IMR-90 (cell line): ENCODE measurements at regions not wholly inside any gene's neighbourhood (a gene's known extent, or its start where the extent isn't known, plus 50 kb on each side); places are given as distances from the start of the nearest gene placed in this dataset.

Experiments
- ATAC-seq: fragments of 200-7000 bp; cut with Tn5 transposase; 2 replicates; pipeline ENCODE4 v1.9.1; 2020; ENCODE audit warnings: low read depth, mild to moderate bottlenecking, moderate library complexity
- BruUV-seq: library from RNA; stranded (reverse); fragments of 400-500 nt; replicated peaks from 2 replicates; lab custom pipeline; 2021; lab: Mats Ljungman, UMichigan
- CTCF ChIA-PET: fragments of 300-600 bp; formaldehyde crosslinking; extraction: SDS; loops from one replicate; lab custom pipeline; 2021; ENCODE audit warnings: antibody characterized with exemption; lab: Yijun Ruan, JAX
- POLR2A ChIA-PET: fragments of 300-600 bp; sonication (Branson Sonifier 250); formaldehyde crosslinking; loops from one replicate; lab custom pipeline; 2022; ENCODE audit warnings: antibody characterized with exemption; ENCODE audit not compliant: unreplicated experiment; lab: Charles Lee
- DNase-seq: peaks from one replicate; pipeline ENCODE4 v3.0.0; 2013
- H2AFZ ChIP-seq: replicated peaks from 2 replicates; pipeline ENCODE3; 2013; ENCODE audit warnings: low read length, mild to moderate bottlenecking; ENCODE audit not compliant: poor library complexity
- H2AK5ac ChIP-seq: 2 replicates; pipeline ENCODE4 v1.6.1; 2013; ENCODE audit warnings: low read depth, low read length, inconsistent platforms
- H2AK9ac ChIP-seq: replicated peaks from 2 replicates; pipeline ENCODE3; 2013; ENCODE audit warnings: mild to moderate bottlenecking, low read depth, low read length, moderate library complexity; ENCODE audit not compliant: poor library complexity
- H2BK120ac ChIP-seq: 2 replicates; pipeline ENCODE4 v1.6.1; 2013; ENCODE audit warnings: low read depth, low read length, inconsistent platforms
- H2BK15ac ChIP-seq: 3 replicates; pipeline ENCODE4 v1.6.1; 2013; ENCODE audit warnings: low read depth, low read length, inconsistent platforms
- H2BK20ac ChIP-seq: 2 replicates; pipeline ENCODE4 v1.6.1; 2013; ENCODE audit warnings: low read depth, mild to moderate bottlenecking, inconsistent platforms, low read length, moderate library complexity
- H2BK5ac ChIP-seq: 2 replicates; pipeline ENCODE4 v1.6.1; 2013; ENCODE audit warnings: mild to moderate bottlenecking, low read depth, low read length, inconsistent platforms; ENCODE audit not compliant: poor library complexity, severe bottlenecking
- H3K14ac ChIP-seq: replicated peaks from 2 replicates; pipeline ENCODE4 v1.6.1; 2013; ENCODE audit warnings: low read depth, low read length, inconsistent platforms
- H3K18ac ChIP-seq: 2 replicates; pipeline ENCODE4 v1.6.1; 2013; ENCODE audit warnings: low read depth, low read length, control low read depth
- H3K23ac ChIP-seq: 2 replicates; pipeline ENCODE4 v1.6.1; 2013; ENCODE audit warnings: low read depth, low read length, inconsistent platforms
- H3K27ac ChIP-seq: 2 replicates; pipeline ENCODE4 v1.5.1; 2013; ENCODE audit warnings: mild to moderate bottlenecking, control low read depth, low read length; ENCODE audit not compliant: insufficient read depth
- H3K27me3 ChIP-seq: 2 replicates; pipeline ENCODE4 v1.6.1; 2013; ENCODE audit warnings: low read length; ENCODE audit not compliant: control insufficient read depth, insufficient read depth
- H3K36me3 ChIP-seq: 2 replicates; pipeline ENCODE4 v1.6.1; 2013; ENCODE audit warnings: low read length, mixed read lengths; ENCODE audit not compliant: control insufficient read depth, insufficient read depth
- H3K4ac ChIP-seq: 2 replicates; pipeline ENCODE4 v1.6.1; 2013; ENCODE audit warnings: low read depth, low read length, inconsistent platforms
- H3K4me1 ChIP-seq: 2 replicates; pipeline ENCODE4 v1.6.1; 2013; ENCODE audit warnings: low read length, mixed read lengths; ENCODE audit not compliant: control insufficient read depth, insufficient read depth
- H3K4me2 ChIP-seq: 2 replicates; pipeline ENCODE4 v1.6.1; 2013; ENCODE audit warnings: low read depth, mild to moderate bottlenecking, control low read depth, low read length, moderate library complexity
- H3K4me3 ChIP-seq: 2 replicates; pipeline ENCODE4 v1.5.1; 2013; ENCODE audit warnings: low read depth, mild to moderate bottlenecking, control low read depth, low read length, moderate library complexity; ENCODE audit not compliant: insufficient read depth
- H3K56ac ChIP-seq: 2 replicates; pipeline ENCODE4 v1.6.1; 2013; ENCODE audit warnings: low read length, inconsistent platforms; ENCODE audit not compliant: insufficient read depth; ENCODE audit errors: extremely low read depth
- H3K79me1 ChIP-seq, 2 experiments: 2 replicates each; pipeline ENCODE4 v1.6.1; 2013; ENCODE audit warnings: low read length in 2 of 2, inconsistent platforms in 1 of 2, low read depth in 1 of 2
- H3K9ac ChIP-seq: 2 replicates; pipeline ENCODE4 v1.6.1; 2013; ENCODE audit warnings: low read depth, low read length, control low read depth
- H3K9me1 ChIP-seq: 2 replicates; pipeline ENCODE4 v1.6.1; 2013; ENCODE audit warnings: low read length, inconsistent platforms; ENCODE audit not compliant: insufficient read depth
- H3K9me3 ChIP-seq: 2 replicates; pipeline ENCODE4 v1.6.1; 2013; ENCODE audit warnings: low read length; ENCODE audit not compliant: control insufficient read depth, insufficient read depth
- H4K20me1 ChIP-seq: 2 replicates; pipeline ENCODE4 v1.6.1; 2013; ENCODE audit warnings: low read length, inconsistent platforms; ENCODE audit not compliant: insufficient read depth
- H4K5ac ChIP-seq: 2 replicates; pipeline ENCODE4 v1.6.1; 2013; ENCODE audit warnings: mild to moderate bottlenecking, low read depth, low read length, control low read depth
- H4K8ac ChIP-seq, 2 experiments: 2 replicates each; pipeline ENCODE4 v1.6.1; 2013; ENCODE audit warnings: low read depth in 2 of 2, low read length in 2 of 2, control low read depth in 1 of 2, inconsistent platforms in 1 of 2
- H4K91ac ChIP-seq: 2 replicates; pipeline ENCODE4 v1.6.1; 2013; ENCODE audit warnings: low read depth, low read length, inconsistent platforms; ENCODE audit not compliant: insufficient read depth
- BHLHE40 ChIP-seq: fragments of 150-350 bp; IDR thresholded peaks from 2 replicates; pipeline ENCODE4 v1.6.1; 2016; ENCODE audit warnings: mild to moderate bottlenecking, low read depth, low read length
- CEBPB ChIP-seq: IDR thresholded peaks from 2 replicates; pipeline ENCODE4 v1.6.1; 2012; ENCODE audit warnings: low read depth, low read length, improper control_type of control experiment
- CHD1 ChIP-seq: IDR thresholded peaks from 2 replicates; pipeline ENCODE4 v1.6.1; 2012; ENCODE audit warnings: low read depth, low read length, improper control_type of control experiment
- FOS ChIP-seq: fragments of 150-350 bp; IDR thresholded peaks from 2 replicates; pipeline ENCODE4 v1.6.1; 2016; ENCODE audit warnings: low read depth, low read length
- MAFK ChIP-seq: IDR thresholded peaks from 2 replicates; pipeline ENCODE4 v1.6.1; 2012; ENCODE audit warnings: low read depth, low read length, improper control_type of control experiment
- MAZ ChIP-seq: IDR thresholded peaks from 2 replicates; pipeline ENCODE4 v1.6.1; 2012; ENCODE audit warnings: low read depth, mild to moderate bottlenecking, low read length, improper control_type of control experiment, moderate library complexity, borderline replicate concordance
- MXI1 ChIP-seq: IDR thresholded peaks from 2 replicates; pipeline ENCODE4 v1.6.1; 2012; ENCODE audit warnings: low read depth, mild to moderate bottlenecking, low read length, moderate library complexity, borderline replicate concordance
- NFE2L2 ChIP-seq: fragments of 150-350 bp; IDR thresholded peaks from 2 replicates; pipeline ENCODE4 v1.6.1; 2016; ENCODE audit warnings: low read depth, mild to moderate bottlenecking, low read length
- POLR2A ChIP-seq: IDR thresholded peaks from 2 replicates; pipeline ENCODE4 v1.6.1; 2012; ENCODE audit warnings: mild to moderate bottlenecking, low read depth, low read length
- RAD21 ChIP-seq: IDR thresholded peaks from 2 replicates; pipeline ENCODE4 v1.6.1; 2012; ENCODE audit warnings: low read length, improper control_type of control experiment
- RCOR1 ChIP-seq: IDR thresholded peaks from 2 replicates; pipeline ENCODE4 v1.6.1; 2012; ENCODE audit warnings: mild to moderate bottlenecking, low read length, improper control_type of control experiment; ENCODE audit not compliant: insufficient replicate concordance
- RFX5 ChIP-seq: IDR thresholded peaks from 2 replicates; pipeline ENCODE4 v1.8.0; 2012; ENCODE audit warnings: low read depth, mild to moderate bottlenecking, low read length, moderate library complexity
- SMC3 ChIP-seq: fragments of 150-350 bp; IDR thresholded peaks from 2 replicates; pipeline ENCODE4 v1.6.1; 2016; ENCODE audit warnings: low read depth, mild to moderate bottlenecking, antibody characterized with exemption, low read length, moderate library complexity
- WGBS, 2 experiments: methylation state at CpG; one replicate each; pipeline versions ENCODE4 v1.1.5 to v1.1.7; 2013; ENCODE audit warnings: missing lambda C conversion rate in 2 of 2; ENCODE audit not compliant: insufficient read length in 1 of 2; ENCODE audit errors: extremely low coverage in 2 of 2; 5-methylcytosine and 5-hydroxymethylcytosine counted together
- dilution Hi-C: fragments of 300-500 bp; cut with HindIII; formaldehyde crosslinking; loops from one replicate; pipeline ENCODE4 v1.14.3; 2018; ENCODE audit warnings: low sequenced_read_pairs; ENCODE audit not compliant: unreplicated experiment
- in situ Hi-C: fragments of 300-500 bp; cut with MboI; formaldehyde crosslinking; loops from 3 replicates; pipeline ENCODE4 v1.14.3; 2019; ENCODE audit warnings: low sequenced_read_pairs, inconsistent platforms, mixed read lengths
- intact Hi-C: fragments of 100-400 bp; cut with micrococcal nuclease; formaldehyde crosslinking; loops from 2 replicates; pipeline ENCODE4 v1.10.0; 2022
- TF ChIP-seq, protein P1 (sequence below): conservative IDR thresholded peaks from 2 replicates; pipeline ENCODE4 v1.5.1; 2012; ENCODE audit warnings: mild to moderate bottlenecking, low read depth, low read length, improper control_type of control experiment
- TF ChIP-seq, protein P2 (sequence below): fragments of 150-350 bp; IDR thresholded peaks from 2 replicates; pipeline ENCODE4 v1.6.1; 2016; ENCODE audit warnings: low read depth, mild to moderate bottlenecking, low read length, moderate library complexity, borderline replicate concordance
- TF ChIP-seq, protein P3 (sequence below): fragments of 150-350 bp; IDR thresholded peaks from 2 replicates; pipeline ENCODE4 v1.6.1; 2017; ENCODE audit warnings: mild to moderate bottlenecking, antibody characterized with exemption, low read length, low read depth

DNA sequence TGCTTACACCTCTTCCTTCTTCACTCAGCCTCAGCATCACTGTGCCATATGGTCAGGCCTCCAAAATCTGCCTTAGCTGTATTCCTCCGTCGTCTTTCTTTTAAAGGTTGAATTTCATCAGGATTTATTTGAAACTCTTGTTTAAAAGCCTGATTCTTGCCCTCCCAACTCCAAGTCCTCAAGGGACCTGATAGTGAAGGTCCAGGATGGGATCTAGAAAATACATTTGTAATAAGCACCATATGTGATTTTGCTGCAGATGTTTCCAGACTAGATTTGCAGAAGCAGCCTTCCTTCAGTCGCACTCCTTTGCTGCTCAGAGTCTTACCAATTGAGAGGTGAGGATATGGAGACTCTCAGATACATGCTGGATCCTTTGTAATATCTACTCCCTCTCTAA is 101.0 kb upstream of the ANKRD1 start:
- Histone ChIP-seq H3K4me2 (no peak overlapping the region), H2BK120ac (no peak overlapping the region), H3K9me1 (peaks cover 3% of the 10 kb centered on the region; the same call in 1 of the 2 replicates), H3K36me3 (no peaks in the 10 kb centered on the region), H3K27me3 (no peaks in the 10 kb centered on the region; the same call in 1 of the 2 replicates), H2AK5ac (no peak overlapping the region), H3K18ac (no peak overlapping the region), H2BK20ac (no peak overlapping the region), H4K20me1 (no peaks in the 10 kb centered on the region), H3K23ac (no peak overlapping the region), H2AFZ (no peak overlapping the region), H3K4ac (no peak overlapping the region), H3K4me1 (peaks cover 3% of the 10 kb centered on the region; the same call in 1 of the 2 replicates), H3K79me1 (no peaks in the 10 kb centered on the region), H2AK9ac (no peak overlapping the region), H4K8ac (no peak overlapping the region), H3K14ac (no peak overlapping the region), H3K9ac (no peak overlapping the region), H2BK5ac (no peak overlapping the region), H3K27ac (no peak overlapping the region), H3K56ac (no peak overlapping the region), H3K9me3 (no peaks in the 10 kb centered on the region), H4K5ac (no peak overlapping the region), H4K91ac (no peak overlapping the region), H2BK15ac (no peak overlapping the region), H3K4me3 (no peak overlapping the region)
- dilution Hi-C loops (no loop called here), intact Hi-C loops (no loop called here), in situ Hi-C loops (no loop called here)
- POLR2A ChIA-PET = no interaction called here
- DNase-seq = no peak
- WGBS, 2 experiments = no CpG with 5 or more reads among the region's 3 CpGs
- no peak for ATAC-seq
- TF ChIP-seq MXI1 = no peak
- TF ChIP-seq RFX5 = no peak
- no peak for TF ChIP-seq POLR2A
- TF ChIP-seq CEBPB = no peak
- no peak for TF ChIP-seq RCOR1
- no peak for TF ChIP-seq SMC3
- no peak for TF ChIP-seq CHD1
- TF ChIP-seq, protein P1, sequence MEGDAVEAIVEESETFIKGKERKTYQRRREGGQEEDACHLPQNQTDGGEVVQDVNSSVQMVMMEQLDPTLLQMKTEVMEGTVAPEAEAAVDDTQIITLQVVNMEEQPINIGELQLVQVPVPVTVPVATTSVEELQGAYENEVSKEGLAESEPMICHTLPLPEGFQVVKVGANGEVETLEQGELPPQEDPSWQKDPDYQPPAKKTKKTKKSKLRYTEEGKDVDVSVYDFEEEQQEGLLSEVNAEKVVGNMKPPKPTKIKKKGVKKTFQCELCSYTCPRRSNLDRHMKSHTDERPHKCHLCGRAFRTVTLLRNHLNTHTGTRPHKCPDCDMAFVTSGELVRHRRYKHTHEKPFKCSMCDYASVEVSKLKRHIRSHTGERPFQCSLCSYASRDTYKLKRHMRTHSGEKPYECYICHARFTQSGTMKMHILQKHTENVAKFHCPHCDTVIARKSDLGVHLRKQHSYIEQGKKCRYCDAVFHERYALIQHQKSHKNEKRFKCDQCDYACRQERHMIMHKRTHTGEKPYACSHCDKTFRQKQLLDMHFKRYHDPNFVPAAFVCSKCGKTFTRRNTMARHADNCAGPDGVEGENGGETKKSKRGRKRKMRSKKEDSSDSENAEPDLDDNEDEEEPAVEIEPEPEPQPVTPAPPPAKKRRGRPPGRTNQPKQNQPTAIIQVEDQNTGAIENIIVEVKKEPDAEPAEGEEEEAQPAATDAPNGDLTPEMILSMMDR = no peak
- no peak for TF ChIP-seq FOS
- TF ChIP-seq, protein P2, sequence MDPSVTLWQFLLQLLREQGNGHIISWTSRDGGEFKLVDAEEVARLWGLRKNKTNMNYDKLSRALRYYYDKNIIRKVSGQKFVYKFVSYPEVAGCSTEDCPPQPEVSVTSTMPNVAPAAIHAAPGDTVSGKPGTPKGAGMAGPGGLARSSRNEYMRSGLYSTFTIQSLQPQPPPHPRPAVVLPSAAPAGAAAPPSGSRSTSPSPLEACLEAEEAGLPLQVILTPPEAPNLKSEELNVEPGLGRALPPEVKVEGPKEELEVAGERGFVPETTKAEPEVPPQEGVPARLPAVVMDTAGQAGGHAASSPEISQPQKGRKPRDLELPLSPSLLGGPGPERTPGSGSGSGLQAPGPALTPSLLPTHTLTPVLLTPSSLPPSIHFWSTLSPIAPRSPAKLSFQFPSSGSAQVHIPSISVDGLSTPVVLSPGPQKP = no peak
- TF ChIP-seq, protein P3, sequence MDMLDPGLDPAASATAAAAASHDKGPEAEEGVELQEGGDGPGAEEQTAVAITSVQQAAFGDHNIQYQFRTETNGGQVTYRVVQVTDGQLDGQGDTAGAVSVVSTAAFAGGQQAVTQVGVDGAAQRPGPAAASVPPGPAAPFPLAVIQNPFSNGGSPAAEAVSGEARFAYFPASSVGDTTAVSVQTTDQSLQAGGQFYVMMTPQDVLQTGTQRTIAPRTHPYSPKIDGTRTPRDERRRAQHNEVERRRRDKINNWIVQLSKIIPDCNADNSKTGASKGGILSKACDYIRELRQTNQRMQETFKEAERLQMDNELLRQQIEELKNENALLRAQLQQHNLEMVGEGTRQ = no peak
- TF ChIP-seq RAD21 = no peak
- no peak for TF ChIP-seq MAFK
- TF ChIP-seq MAZ = no peak
- TF ChIP-seq NFE2L2 = no peak
- no peak for TF ChIP-seq BHLHE40
- no TSS peak for BruUV-seq
- CTCF ChIA-PET = interaction anchor here (0.5 kb wide), 1 partner anchor 249 kb away, joined by 6 read pairs; no protein-coding TSS in a partner anchor
